Dermis microvascular lymphatic vessel endothelial cell (primary cell): ENCODE measurements at regions not wholly inside any gene's neighbourhood (a gene's known extent, or its start where the extent isn't known, plus 50 kb on each side); places are given as distances from the start of the nearest gene placed in this dataset.
"Not testable (repeated sequence)": the region's sequence is repeated elsewhere in the genome, so short reads cannot be mapped to it uniquely, and the experiment has no call there.

Experiments
- DNase-seq, 2 donors: peaks; one replicate each; pipeline versions ENCODE4 v3.0.0 to v3.0.0-alpha.2; 2010; ENCODE audit warnings: low read depth in 2 of 2

GRCh38 chr9:81078555-81078954, 610.8 kb downstream of the TLE1 start:
- no peak for DNase-seq

- no peak for DNase-seq
Measured at GRCh38 chr9:81077572-81077971, 611.8 kb downstream of the TLE1 start.

DNA sequence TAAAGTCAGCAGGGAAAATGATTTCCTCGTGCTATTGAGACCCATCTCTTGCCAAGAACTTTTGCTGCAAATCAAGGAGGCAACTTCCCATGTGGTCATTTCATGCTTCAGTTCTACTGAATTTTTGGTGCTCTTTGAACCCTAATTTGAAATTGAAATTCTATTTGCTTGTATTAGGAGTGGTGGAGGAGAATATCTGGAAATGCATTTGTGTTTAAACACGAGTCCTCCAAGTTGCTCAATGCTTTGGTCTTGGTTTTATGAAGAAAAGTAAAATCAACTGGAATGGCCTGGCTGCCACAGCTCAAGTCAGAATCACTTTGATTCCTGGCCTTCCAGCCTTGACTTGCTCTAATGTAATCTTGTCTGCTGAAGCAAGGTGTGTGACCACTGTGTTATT, 613.2 kb downstream of the TLE1 start:
- no peak for DNase-seq

DNA sequence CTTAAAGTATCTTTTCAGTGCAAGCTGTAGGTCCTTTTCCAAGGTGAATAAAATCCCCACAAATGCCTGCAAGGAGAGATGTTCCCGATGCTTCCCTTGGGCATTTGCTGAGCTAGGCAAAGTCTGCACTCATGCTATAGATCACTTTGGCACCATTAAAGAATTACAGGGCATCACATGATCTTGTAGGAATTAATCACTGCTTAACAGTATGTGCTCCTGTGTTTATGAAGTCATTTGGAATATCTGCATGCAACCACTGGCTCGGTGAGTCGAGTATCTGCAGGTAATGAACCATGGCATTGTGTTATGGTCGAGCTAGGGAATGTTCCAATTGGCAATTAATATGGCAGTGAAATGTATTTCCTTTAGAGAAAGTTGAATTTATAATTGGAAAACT, 615.1 kb downstream of the TLE1 start:
- no peak for DNase-seq

GRCh38 chr9:81073821-81074220, 615.5 kb downstream of the TLE1 start:
- DNase-seq: no peak

GRCh38 chr9:81072758-81073157, 616.6 kb downstream of the TLE1 start:
- no peak for DNase-seq

DNA sequence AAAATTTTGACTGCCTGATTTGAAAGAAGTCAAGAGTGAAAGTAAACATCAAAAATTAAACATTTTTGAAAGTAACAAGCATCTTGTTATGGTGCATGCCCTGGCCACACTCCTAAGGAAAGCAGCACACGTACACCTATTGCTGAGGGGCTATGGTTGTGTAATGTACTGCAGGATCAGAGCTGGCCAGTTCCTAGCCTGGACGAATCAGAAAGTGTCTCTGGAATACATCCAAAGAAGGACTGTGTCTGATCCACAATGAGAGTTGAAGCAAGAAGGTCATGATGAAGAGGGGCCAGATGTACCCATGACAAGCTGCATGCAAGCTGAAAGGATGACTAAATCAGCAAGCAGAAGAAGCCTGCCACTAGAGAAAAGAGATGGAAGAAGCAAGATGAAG, 618.2 kb downstream of the TLE1 start:
- DNase-seq: no peak

DNA sequence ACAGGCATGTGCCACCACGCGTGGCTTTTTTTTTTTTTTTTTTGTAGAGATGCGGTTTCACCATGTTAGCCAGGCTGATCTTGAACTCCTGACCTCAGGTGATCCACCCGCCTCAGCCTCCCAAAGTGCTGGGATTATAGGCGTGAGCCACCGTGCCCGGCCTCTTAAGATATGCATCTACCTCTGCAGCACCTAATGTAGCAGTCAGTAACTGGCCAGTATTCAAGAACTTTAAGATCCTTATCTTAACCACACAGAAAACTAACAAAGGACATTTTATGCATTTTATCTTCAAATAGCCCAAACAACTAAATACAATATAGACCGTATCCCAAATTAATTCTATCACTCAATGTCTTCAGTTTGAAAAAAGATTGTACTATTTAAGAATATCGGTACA, 618.7 kb downstream of the TLE1 start:
- no peak for DNase-seq

DNA sequence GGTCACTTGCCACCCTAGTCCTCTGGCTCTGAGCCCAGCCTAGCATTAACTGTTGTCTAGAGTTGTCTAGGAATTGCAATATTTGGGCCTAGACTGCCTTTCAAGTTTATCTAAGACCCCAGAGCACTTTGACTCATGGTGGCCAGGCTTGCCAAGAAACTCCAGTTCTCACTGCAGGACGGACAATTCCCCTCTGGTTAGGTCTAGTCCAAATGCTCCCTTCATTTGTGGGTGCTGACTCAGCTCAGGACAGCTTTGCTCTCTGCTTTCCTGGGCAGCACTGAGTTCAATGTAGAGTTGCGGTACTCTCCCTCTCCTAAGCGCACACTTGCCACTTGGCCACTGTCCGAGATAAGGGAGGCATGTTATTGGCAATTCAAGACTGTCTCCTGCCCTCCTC, 619.4 kb downstream of the TLE1 start:
- DNase-seq: no peak

DNA sequence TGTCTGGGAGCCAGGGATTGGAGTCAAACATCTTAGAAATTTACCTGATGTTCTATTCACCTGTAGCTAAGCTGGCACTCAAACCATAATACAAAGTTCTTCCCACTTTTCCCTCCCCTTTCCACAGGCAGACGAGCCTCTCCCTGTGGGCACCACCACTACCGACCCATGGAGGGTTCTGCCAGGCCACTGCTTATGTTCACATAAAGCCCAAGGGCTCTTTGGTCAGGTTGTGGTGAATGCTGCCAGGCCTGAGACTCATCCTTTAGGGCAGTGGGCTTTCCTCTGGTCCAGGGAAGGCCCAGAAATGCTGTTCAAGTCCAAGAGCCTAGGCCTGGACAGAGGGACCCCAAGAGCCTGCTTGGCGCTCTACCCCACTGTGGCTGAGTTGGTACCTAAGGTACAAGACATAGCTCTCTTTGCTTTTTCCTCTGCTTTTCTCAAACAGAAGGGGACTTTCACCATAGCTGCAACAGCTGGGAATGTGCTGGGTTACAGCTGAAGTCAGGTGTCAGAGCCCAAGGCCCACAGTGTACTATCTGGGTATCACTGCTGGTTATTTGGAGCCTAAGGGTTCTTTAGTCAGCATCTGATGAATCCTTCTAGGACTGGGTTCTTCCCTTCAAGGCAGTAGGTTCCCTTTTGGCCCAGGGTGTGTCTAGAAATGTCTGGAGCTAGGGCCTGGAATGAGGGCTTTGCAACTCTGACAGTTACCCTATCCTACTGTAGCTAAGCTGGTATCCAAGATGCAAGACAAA, 620.1 kb downstream of the TLE1 start:
- no peak for DNase-seq

GRCh38 chr9:81062995-81063394, 626.4 kb downstream of the TLE1 start:
- not testable (repeated sequence) for DNase-seq

- DNase-seq: no peak
Measured at GRCh38 chr9:81058782-81059181, 630.6 kb downstream of the TLE1 start.

GRCh38 chr9:81053298-81054025, 635.9 kb downstream of the TLE1 start:
- DNase-seq: no peak

GRCh38 chr9:81052846-81053245, 636.5 kb downstream of the TLE1 start:
- DNase-seq: no peak

- no peak for DNase-seq
Measured at GRCh38 chr9:81047280-81047679, 642.1 kb downstream of the TLE1 start.

- DNase-seq: no peak
Measured at GRCh38 chr9:81045658-81046057, 643.7 kb downstream of the TLE1 start.

DNA sequence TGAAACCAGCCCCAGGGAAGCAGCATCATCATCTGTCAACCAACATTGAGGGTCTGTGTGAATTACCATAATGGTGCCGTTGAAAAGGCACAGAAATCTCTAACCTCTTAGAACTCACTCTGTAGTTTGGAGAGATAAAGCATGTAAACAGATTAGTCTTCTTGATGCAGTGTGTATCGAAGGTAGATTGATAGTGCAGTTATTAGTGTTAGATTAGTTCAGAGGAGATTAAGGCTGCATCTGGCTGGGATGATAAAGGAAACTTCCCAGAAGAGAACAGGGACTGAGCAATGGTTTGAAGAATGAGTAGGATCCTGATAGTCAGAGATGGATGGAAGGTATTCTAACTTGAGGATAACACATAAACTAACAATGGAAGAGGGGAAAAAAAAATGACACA, 651.5 kb downstream of the TLE1 start:
- DNase-seq: no peak

GRCh38 chr9:81035601-81036000, 653.7 kb downstream of the TLE1 start:
- DNase-seq: no peak

- no peak for DNase-seq
Measured at GRCh38 chr9:81035171-81035570, 654.2 kb downstream of the TLE1 start.

DNA sequence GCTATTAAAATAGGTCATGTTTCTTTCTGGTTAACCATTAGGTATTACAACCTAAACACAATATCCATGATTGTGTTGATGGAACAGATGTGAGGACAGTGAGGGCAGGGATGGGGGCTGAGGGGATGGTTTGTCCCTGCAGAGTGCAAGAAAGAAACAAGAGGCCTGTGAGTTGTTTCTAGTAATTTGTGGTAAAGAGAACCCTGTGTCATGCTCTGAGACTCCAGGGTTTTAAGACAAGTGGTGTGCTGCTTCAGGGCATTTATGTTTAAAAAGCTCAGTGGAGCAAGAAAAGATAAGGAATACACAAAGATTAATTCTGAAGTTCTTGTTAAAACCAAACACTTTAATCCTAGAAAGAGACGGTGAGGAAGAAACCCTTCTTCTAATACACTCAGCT, 656.5 kb downstream of the TLE1 start:
- DNase-seq: no peak

- no peak for DNase-seq
Measured at GRCh38 chr9:81032030-81032572, 657.2 kb downstream of the TLE1 start.

- no peak for DNase-seq
Measured at GRCh38 chr9:81031422-81032029, 657.8 kb downstream of the TLE1 start.

DNA sequence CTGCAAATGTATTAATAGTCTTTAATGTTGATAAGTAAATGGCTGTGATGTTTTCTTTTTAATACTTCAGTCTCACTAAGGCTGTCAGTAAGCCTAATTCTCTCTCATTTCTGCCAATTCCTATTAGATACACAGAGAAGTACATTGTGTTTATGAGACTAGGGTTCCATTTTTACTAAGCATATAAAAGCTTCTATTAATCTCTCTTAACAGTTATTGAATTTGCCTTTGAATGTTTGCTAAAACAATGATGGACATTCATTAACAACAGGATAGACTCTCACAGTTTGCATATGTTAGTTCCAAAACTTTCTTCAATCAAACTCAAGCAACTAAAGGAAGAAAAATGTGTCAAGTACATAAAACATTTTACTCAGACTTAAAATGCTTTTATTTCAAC, 659.3 kb downstream of the TLE1 start:
- no peak for DNase-seq
